ENCODE measurements at regions not wholly inside any gene's neighbourhood (a gene's known extent, or its start where the extent isn't known, plus 50 kb on each side); places are given as distances from the start of the nearest gene placed in this dataset.

DNA sequence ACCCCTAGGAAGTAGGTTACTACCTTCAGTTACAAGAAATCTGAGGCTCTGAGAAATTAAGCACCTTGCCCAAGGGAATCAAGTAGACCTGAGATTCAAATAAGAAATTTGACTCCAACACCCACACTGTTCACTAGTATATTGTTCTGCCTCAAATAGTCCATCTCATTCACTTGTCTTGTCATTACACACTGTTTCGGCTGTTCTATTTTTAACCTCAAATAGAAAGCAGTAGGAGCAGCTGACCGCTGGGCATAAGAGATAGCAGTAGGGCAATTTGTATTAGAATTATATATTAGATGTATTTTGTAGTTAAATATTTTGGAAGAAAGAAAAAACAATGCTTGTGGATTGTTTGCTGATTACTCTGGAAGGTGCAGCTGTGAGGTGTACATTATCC lies 185.1 kb downstream of the INHBA start:
- no peak for DNase-seq

DNA sequence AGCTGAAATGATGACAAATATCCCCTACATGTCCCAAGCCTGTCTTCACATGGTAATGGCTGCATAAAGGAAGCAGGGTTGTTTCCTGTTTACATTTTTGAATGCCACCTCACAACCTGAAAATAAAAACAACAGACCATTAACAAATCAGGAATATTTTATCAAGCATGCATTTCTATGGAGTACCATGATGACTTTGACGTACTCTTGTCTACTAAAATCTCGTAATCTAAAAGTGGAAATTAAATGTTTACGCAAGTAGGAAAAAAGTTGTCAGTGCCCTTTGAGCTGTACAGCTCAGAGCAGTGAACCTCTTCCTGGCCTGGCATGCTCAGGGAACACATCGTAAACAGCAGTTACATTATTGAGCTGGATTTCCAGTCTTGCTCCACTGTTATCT lies 194.1 kb downstream of the INHBA start:
- no peak for DNase-seq

DNA sequence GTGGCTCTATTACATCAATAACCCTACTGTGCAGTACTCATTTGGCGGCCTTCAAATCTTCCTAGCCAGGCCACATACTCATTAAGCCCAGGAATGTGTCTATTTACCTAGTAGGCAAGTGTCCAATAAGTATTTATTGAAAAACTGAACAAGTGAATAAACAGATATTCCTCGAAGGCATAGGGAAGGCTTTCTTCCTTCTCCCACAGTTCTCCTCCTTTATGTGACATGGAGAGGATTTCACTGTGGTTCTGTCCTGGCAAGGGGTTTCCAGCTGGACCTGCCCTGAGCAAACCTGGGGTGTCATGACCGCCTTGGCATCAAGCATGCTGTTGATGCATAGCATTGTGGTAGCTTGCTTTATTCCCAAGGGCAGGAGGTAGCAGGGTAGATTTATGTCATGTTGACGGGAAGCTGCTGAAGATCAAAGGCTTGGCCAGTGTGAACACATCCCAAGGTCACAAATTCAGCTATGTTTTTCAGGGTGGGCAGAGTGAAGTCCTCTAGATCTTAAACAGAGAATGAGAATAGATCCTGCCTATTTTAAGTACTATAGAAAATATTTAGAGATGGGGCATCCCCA lies 195.1 kb downstream of the INHBA start:
- DNase-seq: no peak

DNA sequence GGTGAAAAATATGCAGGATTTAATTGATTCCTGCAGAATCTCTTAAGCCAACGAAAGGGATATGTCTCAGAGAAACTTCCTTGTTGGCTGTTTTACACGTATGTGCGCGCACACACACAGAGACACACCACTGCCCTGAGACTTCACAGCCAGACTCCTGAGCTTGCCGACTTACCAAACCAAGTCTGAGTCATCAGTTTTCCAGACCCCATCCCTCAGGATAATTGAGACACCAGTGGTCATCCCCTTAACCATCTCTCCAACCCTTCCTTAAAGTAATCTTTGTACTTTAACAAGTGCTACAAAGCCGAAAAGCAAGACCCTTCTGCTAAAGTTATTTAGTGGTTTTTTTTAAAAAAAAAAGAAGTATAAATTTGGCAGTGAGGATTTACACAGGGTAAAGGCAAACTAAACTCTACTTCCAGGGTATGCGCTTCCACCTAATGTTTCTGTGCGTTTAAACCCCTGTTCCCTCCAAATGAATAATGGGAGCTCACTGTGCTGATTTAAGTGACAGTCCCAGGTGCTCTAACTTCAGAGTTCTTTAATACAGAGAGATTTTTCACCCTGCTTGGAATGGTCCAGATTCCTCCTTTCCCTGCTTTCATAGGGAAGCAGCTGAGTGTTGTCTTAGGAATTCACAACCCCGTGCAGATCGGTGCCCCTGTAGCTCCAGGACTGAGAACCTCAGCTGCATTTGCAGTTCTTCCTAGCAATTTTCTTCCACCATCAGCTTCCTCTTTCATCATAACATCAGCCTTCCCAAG lies 198.5 kb downstream of the INHBA start:
- DNase-seq: no peak

DNA sequence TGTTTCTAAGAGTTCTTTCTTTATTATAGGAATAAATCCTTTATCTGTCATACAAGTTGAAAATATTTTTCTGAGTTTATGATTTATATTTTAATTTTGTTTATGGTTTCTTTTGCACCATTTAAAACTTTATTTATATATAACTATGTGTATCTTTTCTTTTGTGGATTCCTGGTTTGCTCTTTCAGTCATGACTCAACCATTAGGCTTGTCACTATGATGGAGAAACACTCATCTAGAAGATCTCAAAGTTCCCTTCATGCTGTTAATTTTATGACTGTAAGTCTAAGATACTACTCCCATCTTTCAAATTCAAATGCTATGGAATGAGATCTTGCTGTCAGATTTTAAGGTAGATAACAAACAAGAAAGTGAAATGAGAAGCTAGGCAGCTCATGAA lies 199.5 kb downstream of the INHBA start:
- no peak for DNase-seq

DNA sequence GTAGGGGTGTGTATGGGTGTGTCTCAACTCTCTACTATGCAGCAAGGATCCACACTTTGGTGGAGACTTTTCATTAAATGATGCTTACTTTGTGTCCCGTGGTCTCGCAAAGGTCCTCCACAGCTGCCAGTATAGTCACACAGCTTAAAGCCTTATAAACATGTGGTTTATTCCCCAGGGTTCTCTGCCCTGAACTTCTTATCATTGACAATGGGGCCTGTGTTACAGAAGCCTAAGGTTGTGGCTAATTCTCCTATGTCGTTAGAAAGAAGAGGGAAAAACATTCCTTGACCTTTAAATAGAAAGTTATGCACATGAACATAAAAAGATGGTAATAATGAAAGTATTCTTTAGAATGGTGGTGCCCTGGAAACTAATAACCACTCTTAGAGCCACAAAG lies 201.4 kb downstream of the INHBA start:
- DNase-seq: no peak

DNA sequence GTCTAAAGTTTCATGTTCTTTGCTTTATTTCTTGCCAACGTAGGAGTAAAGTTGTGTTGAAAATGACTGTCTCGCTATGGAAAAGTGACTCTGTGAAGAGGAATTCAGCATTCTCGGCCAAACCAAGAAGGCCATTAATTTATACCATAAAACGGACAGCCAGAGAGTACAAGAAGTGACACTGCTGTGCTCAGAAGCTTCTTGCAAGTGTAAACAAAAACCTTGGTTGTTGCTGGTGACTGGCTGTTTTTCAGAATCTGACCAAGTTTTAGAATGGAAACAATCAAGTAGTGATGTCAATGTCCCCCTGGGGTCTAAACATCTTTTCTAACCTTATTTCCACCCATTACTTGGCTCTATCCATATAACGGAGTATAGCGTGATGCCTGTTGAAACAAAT lies 201.9 kb downstream of the INHBA start:
- DNase-seq: no peak

DNA sequence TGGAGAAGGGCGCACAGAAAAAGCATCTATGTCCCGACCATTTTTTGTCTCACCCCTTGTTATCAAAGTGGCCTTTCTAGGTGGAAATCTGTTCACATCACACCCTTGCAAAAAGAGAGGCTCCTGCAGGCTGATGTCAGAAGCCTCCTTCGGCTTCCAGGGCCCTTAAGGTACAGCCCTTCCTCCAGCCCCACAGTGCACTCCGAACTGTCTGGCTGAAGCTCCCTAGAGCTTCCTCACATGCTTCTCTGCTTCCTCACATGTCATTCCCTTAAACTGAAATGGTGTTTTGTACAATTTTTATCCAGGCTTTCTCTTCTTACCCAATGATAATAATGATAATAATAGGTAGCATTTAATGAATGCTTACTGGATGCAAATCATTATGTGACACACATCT lies 210.3 kb downstream of the INHBA start:
- DNase-seq: no peak

DNA sequence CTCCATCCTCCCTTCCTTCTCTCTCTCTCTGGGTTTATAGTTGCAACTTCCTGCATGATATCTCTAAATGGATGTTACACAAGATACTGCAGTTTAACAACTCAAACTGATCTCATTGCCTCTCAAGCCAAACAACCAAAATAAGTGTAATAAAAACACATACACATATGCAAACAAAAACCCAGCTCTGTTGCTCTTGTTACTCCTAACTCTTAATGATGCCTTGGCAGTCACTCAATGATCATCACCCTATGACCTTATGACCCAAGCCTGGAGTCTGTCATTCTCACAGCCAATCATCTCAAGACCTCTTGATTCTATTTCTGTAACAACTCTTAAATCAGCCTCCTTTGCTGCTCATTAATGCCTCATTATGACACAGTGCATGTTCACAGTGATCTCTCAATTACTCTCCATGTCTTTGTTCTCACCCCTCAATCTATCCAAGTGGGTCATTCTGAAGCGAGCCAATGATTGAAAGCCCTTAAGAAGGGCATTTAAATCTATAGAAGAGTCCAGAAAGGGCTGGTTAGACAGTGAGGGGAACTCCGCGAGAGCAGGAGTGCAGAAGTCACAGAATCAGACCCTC lies 210.9 kb downstream of the INHBA start:
- DNase-seq: no peak

DNA sequence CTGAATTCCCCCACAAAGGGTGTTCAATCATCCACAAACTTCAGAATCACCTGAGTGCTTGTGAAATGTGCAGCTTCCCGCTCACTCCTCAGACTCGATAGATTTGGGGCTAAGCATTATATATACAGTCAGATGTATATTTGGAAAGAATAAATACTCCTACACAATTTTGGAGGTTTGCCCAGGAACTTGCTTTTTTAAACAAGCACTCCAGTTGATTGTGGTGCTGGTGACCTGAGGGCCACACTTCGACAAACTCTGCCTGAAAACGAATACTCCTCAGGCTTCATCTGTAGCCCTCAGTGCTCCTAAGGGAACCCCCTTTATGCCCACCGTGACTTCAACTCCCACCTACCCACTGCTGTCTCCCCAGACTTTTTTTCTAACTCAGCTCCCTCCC lies 211.6 kb downstream of the INHBA start:
- DNase-seq: no peak

DNA sequence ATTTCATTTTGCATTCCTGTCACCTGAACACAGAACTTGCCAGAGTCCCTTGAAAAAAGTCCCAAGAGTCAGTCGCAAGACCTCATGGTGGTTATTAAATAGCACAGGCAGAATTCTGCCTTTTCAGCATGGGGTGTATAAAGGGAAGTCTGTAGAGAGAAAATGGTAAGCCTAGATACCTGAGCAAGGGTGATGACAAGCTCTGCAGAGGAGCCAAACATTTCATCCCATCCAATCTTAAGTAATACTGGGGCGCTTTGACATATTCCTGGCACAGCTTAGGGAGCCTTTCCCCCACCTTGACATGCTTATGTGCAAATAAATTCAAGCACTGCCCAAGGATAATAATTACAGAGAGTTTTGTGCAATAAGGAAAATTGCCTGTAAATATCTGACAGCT lies 213.0 kb downstream of the INHBA start:
- DNase-seq: no peak

DNA sequence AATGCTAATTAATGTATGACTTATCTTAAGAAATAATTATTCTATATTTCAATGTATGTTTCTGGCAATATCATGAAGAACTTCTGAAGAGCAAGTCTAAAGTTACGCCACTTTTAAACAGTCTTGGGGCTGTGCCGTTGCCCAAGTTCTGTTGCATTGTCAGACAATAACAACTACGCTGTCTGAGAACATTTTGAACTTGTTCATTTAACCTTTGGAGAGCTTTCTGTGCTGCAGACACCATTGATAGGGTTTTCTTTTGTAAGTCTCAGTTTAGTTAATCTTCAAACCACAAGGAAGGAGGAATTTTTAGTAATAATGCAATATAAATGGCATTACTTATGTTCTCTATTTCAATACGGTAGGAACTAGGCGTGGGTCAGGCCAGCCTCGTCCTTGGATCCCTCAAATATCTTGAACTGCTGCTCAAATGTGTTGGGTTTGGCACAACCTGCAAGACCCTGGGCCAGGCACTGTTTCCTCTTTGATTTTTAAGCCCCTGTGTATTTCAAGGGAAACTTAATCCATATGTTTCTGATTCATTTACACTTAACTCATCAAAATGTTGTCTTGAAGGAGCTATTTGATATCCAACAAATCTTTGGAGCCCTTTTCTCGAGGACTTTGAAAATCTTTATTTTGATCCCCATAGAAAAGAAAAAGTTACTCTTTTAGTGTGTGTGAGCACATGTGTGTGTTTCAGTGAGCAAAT lies 215.5 kb downstream of the INHBA start:
- DNase-seq: no peak

DNA sequence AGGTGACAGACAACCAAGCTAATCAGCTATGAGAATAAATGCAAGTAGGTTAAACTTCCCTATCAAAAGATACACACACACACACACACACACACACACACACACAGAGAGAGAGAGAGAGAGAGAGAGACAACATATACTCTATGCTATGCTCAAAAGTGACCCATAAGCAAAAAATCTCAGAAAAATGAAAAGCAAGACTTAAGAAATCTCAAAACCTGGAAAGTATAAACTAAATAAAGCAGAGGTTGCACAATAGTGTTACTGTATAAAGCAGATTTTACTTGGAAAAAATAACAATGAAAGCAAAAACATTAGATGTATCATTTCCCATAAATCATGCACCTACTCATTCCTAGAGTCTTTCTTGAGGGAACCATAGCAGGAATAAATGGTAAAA lies 221.5 kb downstream of the INHBA start:
- no peak for DNase-seq

DNA sequence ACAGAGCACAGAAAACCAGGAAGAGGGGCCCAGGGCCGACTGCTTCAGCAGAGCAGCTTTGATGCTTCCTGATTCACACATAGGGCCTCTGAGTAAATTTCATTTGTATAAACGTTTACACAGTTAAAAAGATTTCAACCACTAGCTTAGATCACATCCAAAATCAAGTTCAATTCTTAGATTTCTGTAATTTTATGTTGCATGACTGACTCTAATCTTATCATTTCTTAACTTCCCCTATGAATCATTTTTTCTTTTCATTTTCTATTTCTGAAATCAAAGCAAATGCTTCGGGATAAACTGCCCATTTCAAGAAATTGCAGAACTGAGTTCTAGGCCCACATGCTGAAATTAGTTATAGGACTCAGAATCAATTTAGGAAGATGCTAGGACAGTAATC lies 224.7 kb downstream of the INHBA start:
- no peak for DNase-seq

DNA sequence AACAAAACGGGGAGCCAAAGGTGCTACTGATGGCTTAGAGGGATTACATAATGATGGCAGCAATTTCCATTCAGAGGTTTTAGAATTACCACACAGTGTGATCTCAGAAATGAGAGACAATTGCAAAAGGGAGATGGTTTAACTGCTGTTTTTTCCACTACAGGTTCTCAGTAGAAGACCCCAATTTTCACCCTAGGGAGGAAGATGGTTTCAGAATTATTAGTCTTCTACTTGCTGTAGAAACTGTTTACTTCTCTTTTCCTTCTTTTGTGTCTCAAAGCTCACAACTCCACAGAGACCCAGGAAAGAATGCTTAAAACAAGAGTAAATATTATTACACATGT lies 226.5 kb downstream of the INHBA start:
- DNase-seq: no peak

DNA sequence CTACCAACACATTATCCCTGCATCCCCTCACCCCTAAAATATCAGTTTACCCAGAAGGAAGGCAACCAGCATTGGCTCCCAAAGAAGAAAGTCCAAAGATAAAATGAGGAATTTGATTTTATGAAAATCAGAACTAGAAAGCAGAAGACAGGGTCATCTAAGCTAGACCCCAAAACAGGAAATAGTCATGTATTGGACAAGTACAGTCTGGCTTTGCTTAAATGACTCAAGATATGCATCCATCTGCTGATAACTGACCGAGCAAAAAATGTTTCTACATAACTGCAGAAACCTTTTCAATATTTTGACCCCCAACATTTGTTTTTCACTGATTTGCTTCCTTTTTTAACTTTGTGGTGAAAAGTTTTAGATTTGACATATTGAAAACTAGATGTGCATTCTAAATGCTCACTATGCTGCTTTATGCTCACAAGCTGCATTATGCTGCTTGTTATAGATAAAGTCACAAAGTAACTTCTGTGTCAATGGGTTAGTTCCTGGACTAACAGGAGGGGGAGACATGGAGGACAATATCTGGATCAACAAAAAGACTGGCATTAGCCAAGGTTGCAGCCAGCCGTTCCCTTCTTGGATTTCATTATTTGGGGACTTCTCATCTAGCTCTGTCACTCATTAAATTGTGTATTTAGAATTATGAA lies 227.0 kb downstream of the INHBA start:
- DNase-seq: no peak

DNA sequence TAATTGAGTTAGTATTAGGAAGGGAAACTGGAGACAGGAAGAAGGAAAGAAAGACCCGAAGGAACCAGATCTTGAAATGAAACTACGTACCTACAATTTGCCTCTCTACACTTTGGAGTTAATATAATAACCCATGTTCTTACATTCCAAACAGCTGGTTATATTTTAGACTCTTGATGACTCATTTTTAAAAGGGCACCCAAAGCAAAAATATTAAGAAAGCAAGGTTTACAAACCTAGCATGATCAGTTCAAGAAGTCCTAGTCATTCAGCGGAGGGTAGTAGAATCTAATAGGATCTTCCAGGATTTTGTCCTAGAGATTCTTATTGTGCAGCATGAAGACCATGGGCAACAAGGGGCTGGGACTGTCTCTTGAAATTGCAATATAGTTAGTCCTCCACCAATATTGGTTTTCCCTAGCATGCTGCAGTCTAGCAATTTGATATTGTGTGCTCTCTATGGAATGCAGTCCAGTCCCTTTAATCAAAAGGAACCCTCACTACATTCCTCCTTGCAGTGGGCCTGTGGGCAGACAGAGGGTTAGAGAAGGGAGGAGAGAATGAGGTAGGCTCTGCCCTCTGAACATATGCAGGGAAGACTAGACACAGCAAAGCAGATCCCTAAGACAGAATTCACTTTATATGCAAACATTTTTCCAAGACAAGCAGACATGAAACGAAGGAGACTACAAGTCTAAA lies 230.3 kb downstream of the INHBA start:
- no peak for DNase-seq

DNA sequence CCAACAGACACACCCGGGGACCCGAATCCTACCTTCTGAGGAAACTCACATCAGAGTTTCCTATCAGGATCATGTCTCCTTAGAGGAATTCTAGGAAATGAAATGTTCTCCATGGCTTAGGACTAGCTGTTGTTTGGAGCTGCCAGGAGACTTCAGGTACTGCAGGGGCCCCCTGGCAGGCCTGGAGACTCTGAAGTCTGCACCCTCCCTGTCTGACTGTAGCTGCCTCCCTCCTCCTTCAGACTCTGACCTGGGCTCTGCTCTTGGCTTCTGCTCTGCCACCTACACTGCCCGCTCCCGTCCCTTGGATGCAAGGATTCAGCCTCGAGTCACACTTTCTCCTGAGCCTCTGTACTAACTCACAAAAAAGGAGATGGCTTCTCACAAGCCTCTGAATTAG lies 232.8 kb downstream of the INHBA start:
- DNase-seq: no peak

DNA sequence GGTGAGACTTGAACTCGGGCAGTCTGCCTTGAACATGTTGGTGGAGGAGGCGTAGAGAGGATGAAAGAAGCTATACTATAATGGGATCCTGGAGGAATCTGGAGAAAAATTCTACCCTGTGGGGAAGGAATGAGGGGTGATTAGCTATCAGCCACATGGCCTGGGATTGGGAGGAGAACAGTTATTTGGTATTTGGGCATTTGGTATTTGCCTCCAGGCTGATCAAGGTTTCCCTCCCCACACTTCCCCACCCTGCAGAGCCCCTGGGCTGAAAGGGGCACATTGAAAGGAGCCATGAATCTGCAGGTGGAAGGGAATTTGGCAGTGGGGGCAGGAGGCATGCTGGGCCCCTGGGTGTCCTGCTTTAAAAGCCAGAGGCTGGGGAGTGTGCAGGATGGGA lies 235.3 kb downstream of the INHBA start:
- no peak for DNase-seq

DNA sequence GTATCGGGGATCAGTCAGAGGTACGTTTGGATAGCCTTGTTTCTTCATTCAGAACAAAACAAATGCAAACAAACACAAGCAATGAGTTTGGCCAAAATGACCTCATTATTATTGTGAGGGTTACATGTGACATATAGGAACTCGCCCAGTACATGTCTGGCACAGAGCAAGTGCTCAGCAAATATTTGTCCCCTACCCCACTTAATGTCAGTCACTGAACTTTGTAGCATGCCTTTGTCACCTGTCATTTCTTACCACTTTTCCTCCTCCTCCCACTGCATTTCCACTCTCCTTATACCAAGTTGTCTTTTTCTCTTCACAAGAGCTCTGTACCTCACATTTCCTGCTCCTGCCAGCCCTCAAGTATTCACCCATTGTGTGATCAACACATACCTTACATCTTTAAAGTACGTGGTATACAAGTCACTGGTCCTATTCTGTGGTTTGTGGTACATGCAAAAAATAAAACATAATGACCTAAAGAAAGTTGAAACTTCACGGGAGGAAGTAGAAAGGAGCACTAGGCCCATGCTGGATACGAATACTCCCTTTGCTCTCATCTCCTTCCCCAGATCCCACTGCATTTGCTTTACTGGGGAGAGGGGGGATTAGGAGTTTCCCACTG lies 236.0 kb downstream of the INHBA start:
- no peak for DNase-seq

DNA sequence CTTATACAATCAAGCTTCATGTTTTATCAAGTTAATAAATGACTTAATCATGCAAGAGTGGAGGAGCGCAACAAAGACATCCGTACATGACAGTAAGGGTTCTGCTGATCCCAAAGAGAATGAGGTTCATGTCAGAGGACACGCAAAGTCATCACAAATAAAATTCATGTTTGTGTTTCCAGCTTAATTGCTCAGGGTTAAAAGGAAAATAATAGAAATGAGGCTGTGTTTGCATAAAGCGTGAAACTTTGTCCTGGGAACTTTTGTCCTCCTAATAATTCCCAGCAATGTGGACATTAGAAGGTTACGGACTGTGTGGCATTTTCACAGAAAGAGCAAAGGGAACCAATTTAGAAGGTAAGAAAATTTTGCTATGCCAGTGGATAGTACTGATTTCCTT lies 237.3 kb downstream of the INHBA start:
- no peak for DNase-seq

DNA sequence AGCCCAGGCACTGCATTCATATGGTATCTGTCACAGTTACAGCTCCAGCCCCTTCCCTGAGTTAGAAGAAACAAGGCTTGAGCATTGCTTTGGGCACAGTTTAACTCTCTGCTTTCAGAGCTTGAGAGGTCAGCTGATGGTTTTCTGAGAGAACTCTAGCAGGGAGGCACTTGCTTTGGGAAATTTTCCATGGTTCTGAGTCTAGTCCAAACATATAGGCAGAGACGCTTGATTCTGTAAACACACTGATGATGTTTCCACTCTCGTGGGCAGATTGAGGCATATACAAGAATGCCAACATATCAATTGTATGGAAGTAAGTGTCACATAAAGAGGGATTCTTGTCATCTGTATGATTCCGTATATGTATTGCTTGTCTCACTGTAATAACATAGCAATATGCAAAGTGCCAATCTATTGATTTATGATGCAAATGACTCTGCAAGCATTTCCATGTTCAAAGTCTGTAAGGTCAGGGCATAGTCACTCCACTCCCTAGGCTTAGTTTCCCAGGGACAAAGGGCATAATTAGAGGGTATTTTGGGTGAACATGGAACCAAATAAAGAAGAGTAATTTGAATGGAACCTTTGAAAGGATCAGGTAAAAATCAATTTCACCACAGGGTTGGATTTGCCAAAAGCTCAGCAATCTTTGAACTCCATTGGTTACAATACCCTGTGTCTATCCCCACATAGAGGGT lies 239.0 kb downstream of the INHBA start:
- no peak for DNase-seq
